SU-DHL-6 (cell line): ENCODE measurements at regions not wholly inside any gene's neighbourhood (a gene's known extent, or its start where the extent isn't known, plus 50 kb on each side); places are given as distances from the start of the nearest gene placed in this dataset.

Experiments used
- H2AFZ ChIP-seq: fragments of 200-600 bp; sonication (generic); 2 replicates; pipeline ENCODE4 v1.6.1; 2014; ENCODE audit warnings: low read depth, mild to moderate bottlenecking, moderate library complexity, mixed read lengths, antibody characterized with exemption, low read length; ENCODE audit not compliant: severe bottlenecking
- H3F3A ChIP-seq: fragments of 200-600 bp; shearing (Covaris generic); 2 replicates; pipeline ENCODE4 v1.6.0; 2016; ENCODE audit warnings: antibody characterized with exemption, mild to moderate bottlenecking; ENCODE audit not compliant: insufficient read depth
- H3K27ac ChIP-seq: fragments of 200-600 bp; sonication (generic); 2 replicates; pipeline ENCODE4 v1.5.1; 2016; ENCODE audit warnings: low read depth, mild to moderate bottlenecking, low read length, moderate library complexity, mixed read lengths
- H3K27me3 ChIP-seq: fragments of 200-600 bp; sonication (generic), shearing (Covaris generic); 2 replicates; pipeline ENCODE4 v1.6.0; 2014; ENCODE audit warnings: mild to moderate bottlenecking, low read length
- H3K36me3 ChIP-seq: fragments of 200-600 bp; sonication (generic); 2 replicates; pipeline ENCODE4 v1.6.1; 2014; ENCODE audit warnings: mild to moderate bottlenecking, low read length, mixed read lengths
- H3K4me2 ChIP-seq: fragments of 300-600, 200-600 bp; shearing (Covaris generic), sonication (generic); 2 replicates; pipeline ENCODE4 v1.6.0; 2014; ENCODE audit warnings: low read length, low read depth, mild to moderate bottlenecking; ENCODE audit not compliant: poor library complexity, severe bottlenecking
- H3K4me3 ChIP-seq: fragments of 200-600 bp; sonication (generic); 2 replicates; pipeline ENCODE4 v1.5.1; 2014; ENCODE audit warnings: antibody characterized with exemption, low read length, mild to moderate bottlenecking, mixed read lengths; ENCODE audit not compliant: insufficient read depth, poor library complexity, severe bottlenecking
- H3K79me2 ChIP-seq: fragments of 200-600 bp; sonication (generic); 2 replicates; pipeline ENCODE4 v1.6.1; 2014; ENCODE audit warnings: mild to moderate bottlenecking, low read length, moderate library complexity; ENCODE audit not compliant: insufficient read depth
- H3K9ac ChIP-seq: fragments of 200-600 bp; sonication (generic); 2 replicates; pipeline ENCODE4 v1.7.0; 2014; ENCODE audit warnings: mild to moderate bottlenecking, low read length
- H3K9me2 ChIP-seq: fragments of 200-600 bp; sonication (generic); replicated peaks from 2 replicates; pipeline ENCODE4 v1.6.1; 2014; ENCODE audit warnings: low read length; ENCODE audit not compliant: insufficient read depth
- H3K9me3 ChIP-seq: fragments of 200-600 bp; sonication (generic); 2 replicates; pipeline ENCODE4 v1.6.1; 2014; ENCODE audit warnings: low read length, mixed read lengths; ENCODE audit not compliant: insufficient read depth
- H4K20me1 ChIP-seq: fragments of 200-600 bp; sonication (generic); 2 replicates; pipeline ENCODE4 v1.6.1; 2014; ENCODE audit warnings: low read depth, mild to moderate bottlenecking, antibody characterized with exemption, low read length, moderate library complexity, mixed read lengths
- CTCF ChIP-seq: fragments of 200-600 bp; sonication (generic); IDR thresholded peaks from one replicate; pipeline ENCODE4 v1.5.1; 2017; ENCODE audit warnings: antibody characterized with exemption, mild to moderate bottlenecking, low read length, moderate library complexity; ENCODE audit not compliant: insufficient read depth, poor library complexity, severe bottlenecking
- EZH2phosphoT487 ChIP-seq: fragments of 200-600 bp; sonication (generic), shearing (Covaris generic); conservative IDR thresholded peaks from 2 replicates; pipeline ENCODE4 v1.6.1; 2018; ENCODE audit warnings: mild to moderate bottlenecking, antibody characterized with exemption, low read length, moderate library complexity, mixed read lengths

DNA sequence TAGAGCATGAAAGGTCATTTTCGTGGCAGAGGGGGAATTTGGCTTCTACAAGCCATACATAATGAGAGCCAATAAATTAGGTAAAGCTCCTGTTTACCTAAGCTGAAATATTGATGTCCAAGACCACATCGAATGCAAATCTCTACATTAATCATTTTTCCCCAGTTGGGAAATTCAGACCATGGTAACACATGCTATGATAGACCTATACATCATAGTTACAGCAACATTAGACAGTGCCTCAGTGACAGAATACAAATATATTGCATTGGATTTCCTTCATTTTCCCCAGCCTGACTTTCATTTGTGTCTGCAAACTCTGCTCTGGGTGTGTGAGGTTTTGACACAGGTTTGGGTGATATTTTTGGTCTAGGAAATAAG lies 1079.7 kb upstream of the TENM4 start:
- Histone ChIP-seq H3K9me2 (no peaks in the 10 kb centered on the region), H3K9ac (no peak overlapping the region), H3K4me2 (no peak overlapping the region), H3K79me2 (no peaks in the 10 kb centered on the region), H3K36me3 (no peaks in the 10 kb centered on the region), H3K27ac (no peak overlapping the region), H3F3A (no peaks in the 10 kb centered on the region), H3K27me3 (no peaks in the 10 kb centered on the region; the same call in 1 of the 2 replicates), H4K20me1 (no peaks in the 10 kb centered on the region), H2AFZ (no peak overlapping the region), H3K9me3 (no peaks in the 10 kb centered on the region), H3K4me3 (no peak overlapping the region)
- TF ChIP-seq CTCF, result no peak
- no peak for TF ChIP-seq EZH2phosphoT487

- no peak for TF ChIP-seq EZH2phosphoT487
- TF ChIP-seq CTCF, result no peak
- Histone ChIP-seq H3K79me2 (no peaks in the 10 kb centered on the region), H3F3A (no peaks in the 10 kb centered on the region), H3K9me3 (no peaks in the 10 kb centered on the region), H3K9me2 (no peaks in the 10 kb centered on the region), H3K27ac (no peak overlapping the region), H4K20me1 (no peaks in the 10 kb centered on the region), H2AFZ (no peak overlapping the region), H3K4me2 (no peak overlapping the region), H3K4me3 (no peak overlapping the region), H3K9ac (no peak overlapping the region), H3K27me3 (no peaks in the 10 kb centered on the region), H3K36me3 (no peaks in the 10 kb centered on the region)
Observed at GRCh38 chr11:80519596-80520506, 1079.0 kb upstream of the TENM4 start.

GRCh38 chr11:80517701-80518100 lies 1076.9 kb upstream of the TENM4 start:
- Histone ChIP-seq H3K27ac (no peak overlapping the region), H3K4me3 (no peak overlapping the region), H3K36me3 (no peaks in the 10 kb centered on the region), H4K20me1 (no peaks in the 10 kb centered on the region), H3K4me2 (no peak overlapping the region), H3F3A (no peaks in the 10 kb centered on the region), H2AFZ (no peak overlapping the region), H3K79me2 (no peaks in the 10 kb centered on the region), H3K9me3 (no peaks in the 10 kb centered on the region), H3K9ac (no peak overlapping the region), H3K27me3 (no peaks in the 10 kb centered on the region), H3K9me2 (no peaks in the 10 kb centered on the region)
- no peak for TF ChIP-seq CTCF
- TF ChIP-seq EZH2phosphoT487, result no peak
